GM18909 (cell line): ENCODE measurements at regions not wholly inside any gene's neighbourhood (a gene's known extent, or its start where the extent isn't known, plus 50 kb on each side); places are given as distances from the start of the nearest gene placed in this dataset.

Experiments
- ATAC-seq: cut with Tn5 transposase; IDR thresholded peaks from one replicate; pipeline ENCODE4 v1.9.1; 2021; ENCODE audit warnings: mild to moderate bottlenecking; ENCODE audit not compliant: unreplicated experiment, poor library complexity

DNA sequence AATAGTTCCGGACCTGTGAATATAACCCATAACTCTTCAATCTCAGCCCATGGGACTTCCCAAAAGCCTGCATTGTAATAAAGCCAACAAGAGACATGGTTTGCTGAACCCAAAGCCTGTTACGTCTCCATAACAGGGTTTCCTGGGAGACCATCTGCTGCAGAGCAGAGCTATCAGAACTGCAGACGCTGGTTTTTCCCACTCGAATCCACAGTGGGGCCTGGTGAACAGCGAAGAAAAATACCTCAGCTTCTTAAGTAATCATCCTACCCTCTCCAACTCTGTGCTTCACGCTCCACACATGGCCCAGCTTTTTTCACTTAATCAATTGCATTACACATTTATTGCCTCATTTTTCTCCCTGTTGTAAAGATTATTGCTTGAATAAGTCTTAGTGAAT is 409.5 kb upstream of the GRIA1 start:
- ATAC-seq, result no peak

DNA sequence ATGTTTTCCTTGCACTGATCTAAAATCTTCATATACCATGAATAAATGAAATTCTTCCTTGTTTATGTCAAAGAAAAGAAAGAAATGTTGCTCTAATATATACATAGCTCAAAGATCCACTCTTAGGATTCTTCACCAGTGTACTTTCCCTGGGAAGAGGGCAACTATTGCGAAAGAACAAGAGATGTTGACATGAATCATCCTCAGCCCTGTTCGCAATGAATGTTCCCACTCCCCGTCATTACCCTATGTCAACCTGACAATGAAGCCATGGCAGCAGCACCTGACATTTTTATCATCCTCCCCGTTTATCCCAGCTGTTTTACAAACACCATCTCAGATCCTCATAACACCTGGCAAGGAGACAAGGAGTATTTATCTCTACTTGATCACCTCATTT is 409.1 kb upstream of the GRIA1 start:
- no peak for ATAC-seq

DNA sequence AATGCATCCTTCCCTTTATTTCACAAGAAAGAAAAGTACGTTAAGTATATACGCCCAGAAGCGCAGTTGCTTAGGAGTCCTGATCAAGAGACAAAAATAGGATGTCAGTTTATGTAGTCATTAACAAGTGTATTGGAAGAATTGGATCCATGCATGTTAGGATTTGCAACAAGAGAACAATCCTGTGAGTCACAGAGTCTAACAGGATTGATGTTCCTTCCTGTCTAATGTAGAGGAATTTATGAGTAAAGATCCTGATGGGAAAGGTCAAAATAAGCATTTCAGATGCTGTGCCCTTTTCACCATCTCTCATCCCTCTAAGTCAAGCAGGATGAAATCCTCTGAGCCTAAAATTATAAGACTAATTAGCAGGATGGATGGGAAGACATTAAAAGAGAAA is 406.0 kb upstream of the GRIA1 start:
- ATAC-seq, result no peak

DNA sequence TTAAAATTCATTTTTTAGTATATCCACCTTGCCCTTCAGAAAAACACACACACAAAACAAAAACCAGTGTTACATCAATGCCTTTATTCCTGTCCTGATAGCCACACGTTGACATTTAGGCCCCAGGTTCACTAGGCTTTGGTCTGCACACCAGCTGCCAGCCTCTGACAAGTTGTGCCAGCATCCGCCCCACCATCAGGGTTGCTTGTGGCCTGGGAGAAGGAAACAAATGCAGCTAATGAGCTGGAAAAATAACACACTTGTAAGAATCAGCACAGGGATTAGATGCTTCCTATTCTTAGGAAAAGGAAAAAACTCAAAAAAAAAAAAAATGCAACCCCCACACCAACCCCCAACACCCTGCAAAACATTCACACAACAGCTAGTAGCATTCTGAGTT is 404.0 kb upstream of the GRIA1 start:
- ATAC-seq, result no peak

DNA sequence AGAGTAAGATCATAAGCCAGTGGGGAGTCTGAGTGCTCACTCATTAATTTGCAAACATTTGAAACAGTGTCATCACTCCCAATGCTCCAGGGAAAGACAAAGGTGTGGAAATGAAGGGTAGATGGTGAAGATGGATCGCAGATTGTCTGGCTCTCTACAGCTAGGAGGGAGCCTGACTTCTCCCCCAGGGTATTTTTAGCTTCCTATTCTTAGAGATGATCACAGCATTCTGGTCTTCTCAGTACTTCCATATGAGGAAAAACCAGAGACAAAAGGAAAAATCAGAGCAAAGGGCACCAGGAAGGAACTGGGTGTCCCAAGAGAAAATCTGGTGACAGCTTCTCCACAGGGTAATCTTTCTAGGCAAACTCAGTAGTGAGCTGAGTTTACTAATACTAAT is 401.9 kb upstream of the GRIA1 start:
- no peak for ATAC-seq

DNA sequence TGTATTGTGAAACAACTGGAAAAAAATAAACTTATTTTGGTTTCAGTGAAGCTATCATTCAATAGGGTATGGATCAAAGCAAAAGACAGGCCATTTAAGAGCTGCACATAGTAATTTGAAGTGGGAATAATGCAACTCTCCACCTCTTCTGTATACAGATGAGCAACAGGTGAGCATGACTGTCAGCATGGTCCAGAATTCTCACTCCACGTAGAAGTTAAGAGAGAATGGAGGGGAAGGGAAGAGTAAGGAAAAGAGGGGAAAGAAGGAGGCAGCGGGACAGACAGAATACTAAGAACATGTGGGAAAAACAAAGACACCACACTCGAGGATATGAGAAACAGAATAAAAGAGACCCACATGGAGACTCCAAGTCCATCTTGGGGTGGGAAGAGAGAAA is 396.1 kb upstream of the GRIA1 start:
- ATAC-seq, result no peak

DNA sequence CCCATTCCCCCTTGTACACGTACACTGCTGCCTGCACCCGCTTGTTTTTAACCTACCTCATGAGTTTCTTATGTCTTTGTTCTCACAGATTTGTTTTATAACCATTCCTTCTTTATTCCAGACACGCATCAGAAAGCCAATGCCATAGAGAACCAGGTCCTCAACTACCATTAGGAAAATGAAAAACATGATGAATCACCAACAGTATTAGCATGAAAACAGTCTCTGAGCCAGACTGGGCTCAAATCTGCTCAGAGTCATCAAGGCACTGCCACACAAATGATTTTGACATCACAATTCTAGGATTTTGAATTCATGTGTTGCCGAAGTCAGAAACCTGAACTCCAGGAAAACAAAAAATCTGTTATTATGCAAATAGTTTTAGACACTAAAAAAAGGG is 394.1 kb upstream of the GRIA1 start:
- no peak for ATAC-seq

DNA sequence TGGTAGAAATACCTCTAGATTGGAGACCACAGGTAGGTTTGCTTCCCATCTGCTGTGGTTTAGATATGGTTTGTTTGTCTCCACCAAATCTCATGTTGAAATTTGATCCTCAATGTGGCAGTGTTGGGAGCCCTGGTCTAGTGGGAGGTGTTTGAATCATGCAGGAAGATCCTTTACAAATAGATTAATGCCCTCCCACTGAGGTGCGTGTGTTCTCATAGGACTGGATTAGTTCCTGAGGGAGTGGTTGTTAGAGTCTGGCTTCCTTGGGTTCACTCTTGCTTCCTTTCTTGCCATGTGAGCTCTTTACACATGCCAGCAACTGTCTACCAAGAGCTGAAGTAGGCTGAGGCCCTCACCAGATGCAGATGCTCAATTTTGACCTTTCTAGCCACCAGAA is 391.1 kb upstream of the GRIA1 start:
- no peak for ATAC-seq

DNA sequence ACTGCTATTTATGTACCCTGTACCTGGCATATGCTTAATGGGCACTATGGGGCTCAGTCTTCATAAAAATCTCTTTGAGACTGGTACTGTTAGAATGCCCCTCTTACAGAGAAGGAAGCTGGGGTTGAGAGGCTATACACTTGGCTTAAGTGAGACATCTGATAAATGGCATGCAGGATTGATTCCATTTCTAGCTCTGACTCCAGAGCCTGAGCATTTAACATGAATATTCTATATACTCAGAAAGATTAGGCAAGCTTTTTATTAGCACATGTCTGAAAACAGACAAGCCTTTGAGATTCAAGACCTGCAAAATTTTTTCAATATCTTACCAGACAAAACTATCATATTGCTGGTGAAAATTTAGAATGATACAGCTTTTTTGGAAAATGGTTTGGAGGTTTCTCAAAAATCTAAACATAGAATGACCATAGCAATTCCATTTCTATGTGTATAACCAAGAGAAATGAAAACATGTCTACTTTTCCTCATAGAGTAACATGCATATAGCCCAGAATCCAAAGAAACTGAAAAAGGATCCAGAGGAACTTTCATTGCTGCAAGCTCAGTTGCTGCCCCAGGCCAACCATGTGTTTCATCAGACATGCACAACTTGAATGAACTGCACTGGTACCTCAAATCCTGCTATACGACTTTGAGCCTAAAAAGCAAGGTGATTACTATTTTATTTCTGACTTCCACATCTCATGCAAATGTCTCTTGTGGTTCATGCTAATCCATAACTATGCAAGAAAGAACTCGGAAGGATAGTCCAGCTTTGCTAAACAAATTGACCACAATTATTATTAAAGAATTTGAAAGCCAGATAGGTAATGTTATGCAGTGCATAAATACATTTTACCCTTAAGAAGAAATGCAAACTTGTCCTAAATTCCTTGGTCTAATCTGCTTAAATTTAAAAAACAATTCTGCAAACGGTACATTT is 389.0 kb upstream of the GRIA1 start:
- no peak for ATAC-seq

DNA sequence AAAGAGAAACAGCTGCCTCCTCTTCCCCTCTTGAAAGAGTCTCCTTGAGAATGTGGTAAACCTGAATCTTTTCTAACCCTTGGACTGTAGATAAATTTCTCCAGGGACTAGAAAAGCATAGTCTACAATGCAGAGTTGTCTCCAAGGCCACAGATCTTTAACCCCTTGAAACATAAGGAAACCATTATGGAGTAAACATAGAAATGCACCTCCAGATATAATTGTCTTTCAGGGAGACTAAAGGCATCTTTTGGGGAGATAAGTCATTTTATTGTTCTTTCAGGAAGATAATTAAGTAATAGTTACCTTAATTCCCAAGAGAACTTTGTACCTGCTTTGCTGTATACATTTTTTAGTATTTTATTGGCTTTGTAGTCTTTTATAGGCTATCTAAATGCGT is 373.6 kb upstream of the GRIA1 start:
- no peak for ATAC-seq

DNA sequence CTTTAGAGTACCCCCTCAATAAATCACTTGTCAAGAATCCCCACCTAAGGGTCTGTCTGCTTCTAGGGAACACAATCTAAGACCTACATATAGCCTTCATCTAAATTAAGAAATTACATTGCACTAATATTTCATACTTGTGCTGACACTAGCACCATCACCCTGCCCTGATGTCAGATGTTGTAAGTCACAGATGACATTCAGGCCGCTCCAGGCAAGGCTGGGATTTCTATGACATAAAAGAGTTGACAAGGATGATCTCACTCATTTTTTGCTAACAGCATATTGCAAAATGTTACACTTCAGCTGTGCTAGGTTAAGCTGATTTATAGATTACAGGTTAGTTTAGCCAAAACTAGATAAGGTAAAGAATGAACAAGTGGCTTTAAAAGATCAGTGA is 372.5 kb upstream of the GRIA1 start:
- ATAC-seq, result no peak

DNA sequence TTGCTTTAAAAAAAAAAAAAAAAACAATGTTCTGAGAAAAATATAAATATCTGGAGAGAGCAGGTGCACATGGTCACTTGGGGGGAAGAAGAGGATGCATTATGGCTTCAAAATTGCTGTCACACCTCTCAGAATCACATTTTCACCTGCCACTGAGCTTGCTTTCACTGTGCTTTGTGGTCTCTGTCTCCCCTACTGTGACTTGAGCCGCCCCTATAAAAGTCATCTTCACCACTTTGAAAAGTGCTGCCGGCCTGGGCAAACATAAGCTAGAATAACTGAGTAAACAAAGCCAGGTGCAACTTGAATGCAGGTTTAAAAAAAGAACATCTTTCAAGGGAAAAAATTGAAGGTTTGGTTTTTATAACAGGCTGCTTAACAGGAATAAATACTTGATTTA is 368.1 kb upstream of the GRIA1 start:
- no peak for ATAC-seq

DNA sequence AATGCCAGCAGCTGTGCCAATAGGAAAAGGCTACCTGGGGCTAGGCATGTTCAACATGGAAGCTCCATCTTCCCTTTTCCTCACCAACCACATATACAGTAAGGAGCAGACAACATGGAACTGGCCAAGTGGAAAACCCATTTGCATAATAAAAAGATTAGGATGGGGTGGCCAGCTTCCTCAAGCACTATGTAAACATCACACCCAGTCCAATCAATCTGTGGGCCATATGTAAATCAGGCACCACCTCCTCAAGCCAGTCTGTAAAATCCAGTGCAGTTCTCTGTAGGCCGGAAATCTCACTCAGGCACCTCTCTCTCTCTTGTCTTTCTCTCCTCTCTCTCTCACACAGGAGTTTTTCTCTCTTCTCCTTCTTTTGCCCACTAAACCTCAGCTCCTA is 360.2 kb upstream of the GRIA1 start:
- ATAC-seq, result no peak

DNA sequence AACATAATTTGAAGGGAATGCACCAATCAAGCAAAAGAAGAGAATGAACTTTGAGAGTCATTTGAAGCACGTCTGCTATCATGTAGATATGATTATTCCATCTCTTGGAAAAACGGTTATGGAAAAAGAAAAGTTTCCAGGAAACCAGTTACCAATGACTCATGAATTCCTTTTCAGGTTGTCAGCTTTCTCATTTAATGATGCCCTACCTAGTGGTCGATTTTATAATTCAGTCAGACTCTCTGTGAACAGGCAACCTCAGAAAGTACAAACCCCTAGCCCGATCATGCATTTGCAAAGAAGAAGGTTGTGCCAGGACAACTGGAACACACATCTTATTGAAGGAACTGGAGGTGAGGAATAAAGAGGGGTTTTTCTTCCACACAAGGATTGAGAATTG is 355.1 kb upstream of the GRIA1 start:
- ATAC-seq, result no peak

DNA sequence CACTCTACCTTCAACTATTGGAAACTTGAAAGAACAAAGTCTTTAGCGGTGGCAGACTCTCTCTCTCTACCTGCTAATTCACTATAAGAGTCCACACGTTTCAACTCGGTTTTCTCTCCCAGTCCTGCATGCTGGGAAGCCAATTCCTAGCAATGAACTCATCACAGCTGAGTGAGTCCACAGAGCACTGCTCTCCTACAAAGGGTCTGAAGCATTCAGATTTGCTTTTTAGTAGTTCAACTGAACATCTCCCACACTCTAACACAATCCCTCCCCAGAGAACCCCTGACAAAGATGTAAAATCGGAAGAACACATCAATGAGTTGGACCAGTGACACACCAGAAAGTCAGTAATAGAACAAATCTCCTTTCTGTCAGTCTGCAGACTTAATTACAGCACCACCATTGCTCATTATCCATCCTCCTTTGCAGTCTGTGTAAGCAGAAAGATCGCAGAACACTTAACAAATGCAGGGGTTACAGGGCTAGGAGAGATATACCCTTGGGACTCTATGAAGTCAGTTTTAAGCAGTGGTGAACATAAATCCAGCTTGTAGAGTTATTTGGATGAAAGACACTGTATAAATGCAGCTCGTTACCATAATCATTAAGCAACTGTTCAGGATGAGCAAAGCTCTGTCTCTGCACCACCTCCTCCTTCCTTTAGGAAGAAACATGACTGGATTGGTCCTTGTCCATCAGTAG is 353.4 kb upstream of the GRIA1 start:
- ATAC-seq, result no peak

DNA sequence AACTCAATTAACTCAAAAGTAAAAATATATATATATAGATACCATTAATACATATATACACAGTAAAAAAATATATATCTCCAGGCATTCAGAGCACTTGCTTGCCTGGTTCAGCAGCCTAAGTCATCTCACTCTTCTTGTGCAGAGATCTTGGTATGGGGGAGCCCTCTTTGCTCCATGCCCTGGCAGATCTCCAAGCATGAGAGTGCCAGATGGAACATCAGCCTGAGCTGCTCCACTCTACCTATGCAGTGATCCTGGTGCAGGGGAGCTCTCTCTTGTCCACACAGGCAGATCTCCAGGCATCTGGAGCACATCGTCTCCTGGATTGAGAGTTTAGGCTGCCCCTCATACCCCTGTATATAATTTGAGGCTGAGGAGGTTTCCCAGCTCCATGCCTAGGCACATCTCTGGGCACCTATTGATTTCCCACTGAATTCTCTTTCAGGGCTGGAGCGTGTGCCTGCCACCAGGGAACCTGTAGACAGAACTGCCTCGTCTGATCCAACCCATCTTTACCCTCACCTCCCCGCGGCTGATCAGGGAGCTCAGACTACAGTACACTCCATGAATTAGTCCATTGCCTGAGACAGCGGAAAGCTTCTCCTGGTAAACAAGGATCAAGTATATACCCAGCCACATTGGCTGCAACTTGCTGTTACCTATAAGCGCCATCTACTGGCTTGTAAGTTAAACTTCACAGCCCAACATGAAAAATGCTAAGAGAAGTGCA is 342.4 kb upstream of the GRIA1 start:
- ATAC-seq, result peak; percentile 84

DNA sequence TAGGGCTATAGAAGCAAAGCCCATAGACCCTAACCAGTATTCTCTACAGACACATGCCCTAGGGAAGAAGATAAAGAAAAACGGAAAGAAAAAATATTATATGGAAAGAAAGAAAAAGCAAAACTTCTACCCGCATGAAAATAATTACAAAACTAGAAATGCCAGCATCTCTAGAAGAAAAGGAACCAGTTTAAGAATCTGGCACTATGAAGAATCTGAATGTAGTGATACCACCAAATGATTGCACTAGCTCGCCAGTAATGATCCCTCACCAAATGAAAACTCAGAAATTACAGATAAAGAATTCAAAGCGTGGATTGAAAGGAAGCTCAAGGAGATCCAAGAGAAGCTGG is 341.9 kb upstream of the GRIA1 start:
- no peak for ATAC-seq

DNA sequence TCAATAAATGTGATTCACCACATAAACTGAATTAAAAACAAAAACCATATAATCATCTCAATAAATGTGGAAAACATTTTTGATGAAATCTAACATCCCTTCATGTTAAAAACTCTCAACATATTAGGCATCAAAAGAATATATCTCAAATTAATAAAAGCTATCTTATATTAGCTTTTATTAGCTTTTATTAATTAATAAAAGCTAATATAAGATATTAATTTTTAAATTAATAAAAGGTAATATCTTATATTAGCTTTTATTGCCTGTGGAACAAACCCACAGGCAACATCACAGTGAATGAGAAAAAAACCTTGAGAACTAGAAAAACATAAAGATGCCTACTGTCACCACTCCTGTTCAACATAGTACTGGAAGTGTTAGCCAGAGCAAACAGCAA is 338.9 kb upstream of the GRIA1 start:
- no peak for ATAC-seq

DNA sequence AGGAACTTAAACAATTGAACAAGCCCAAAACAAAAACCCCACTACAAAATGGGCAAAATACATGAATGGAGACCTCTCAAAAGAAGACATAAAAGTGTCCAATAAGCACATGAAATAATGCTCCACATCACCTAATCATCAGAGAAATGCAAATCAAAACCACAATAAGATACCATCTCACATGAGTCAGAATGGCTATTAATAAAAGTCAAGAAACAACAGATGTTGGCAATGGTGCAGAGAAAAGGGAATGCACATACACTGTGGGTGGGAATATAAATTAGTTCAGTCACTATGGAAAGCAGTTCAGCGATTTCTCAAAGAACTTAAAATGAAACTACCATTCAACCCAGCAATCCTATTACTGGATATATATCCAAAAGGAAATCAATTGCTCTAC is 337.4 kb upstream of the GRIA1 start:
- ATAC-seq, result no peak

DNA sequence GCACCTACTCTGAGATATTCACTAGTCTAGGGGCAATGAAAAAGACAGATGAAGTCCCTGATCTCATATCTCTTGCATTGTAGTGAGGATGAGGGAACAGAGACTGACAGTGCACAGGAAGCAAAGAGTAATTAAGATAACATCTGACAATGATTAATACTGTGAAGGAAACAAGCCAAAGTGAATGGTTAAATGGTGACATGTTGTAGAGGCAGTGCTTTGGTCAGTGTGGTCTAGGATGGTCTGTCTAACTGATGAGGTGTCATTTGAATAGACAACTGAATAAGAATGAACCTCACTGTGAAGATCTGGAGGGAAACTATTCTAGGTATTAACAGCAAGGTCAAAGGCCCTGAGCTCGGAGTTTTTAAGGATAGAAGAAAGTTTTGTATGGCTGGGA is 333.3 kb upstream of the GRIA1 start:
- peak; percentile 83 for ATAC-seq

DNA sequence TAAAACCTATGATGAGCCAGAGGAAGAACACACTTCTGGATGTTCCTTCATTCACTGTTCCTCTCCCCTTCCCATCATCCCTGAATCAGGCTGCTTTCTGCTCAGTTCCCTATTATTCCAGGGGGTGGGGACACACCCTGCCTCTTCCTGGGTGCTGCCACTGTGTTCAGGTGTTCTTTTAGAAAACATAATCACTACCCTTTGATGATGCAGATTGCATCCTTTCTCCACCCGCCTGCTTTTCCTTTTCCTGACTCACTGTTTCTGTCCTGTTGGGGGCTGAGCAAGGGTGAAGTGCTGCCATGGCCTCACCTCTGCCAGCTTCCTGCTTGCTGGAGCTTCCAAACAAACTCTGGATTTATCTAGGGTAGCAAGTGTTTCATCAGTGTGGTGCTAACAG is 331.9 kb upstream of the GRIA1 start:
- ATAC-seq, result no peak
